ENCODE measurements at regions not wholly inside any gene's neighbourhood (a gene's known extent, or its start where the extent isn't known, plus 50 kb on each side); places are given as distances from the start of the nearest gene placed in this dataset.

DNA sequence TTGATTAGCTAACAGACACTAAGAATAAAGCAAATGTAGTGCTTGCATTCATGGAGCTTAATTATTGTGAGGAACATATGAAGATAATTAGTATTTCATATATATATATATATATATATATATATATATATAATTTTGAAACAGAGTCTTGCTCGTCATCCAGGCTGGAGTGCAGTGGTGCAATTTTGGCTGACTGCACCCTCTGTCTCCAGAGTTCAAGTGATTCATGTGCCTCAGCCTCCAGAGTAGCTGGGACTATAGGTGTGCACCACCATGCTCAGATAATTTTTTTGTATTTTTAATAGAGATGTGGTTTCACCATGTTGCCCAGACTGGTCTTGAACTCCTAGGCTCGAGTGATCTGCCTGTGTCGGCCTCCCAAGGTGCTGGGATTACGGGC lies 1091.6 kb upstream of the TMEM132C start:
- no peaks in the 10 kb centered on the region for H3K36me3 ChIP-seq (ENCODE audit: control insufficient read depth in 2 of 2, insufficient read depth in 2 of 2, low read length in 1 of 2)
- H3K9me3 ChIP-seq (ENCODE audit: control insufficient read depth in 2 of 2, insufficient read depth in 1 of 2, low read length in 1 of 2), result peaks cover 2 to 5% of the 10 kb centered on the region in 2 donors
- DNase-seq (ENCODE audit: low read depth in 6 of 9, low spot score in 9 of 9), result no peak
- no peak overlapping the region for H3K27ac ChIP-seq (ENCODE audit: low read depth in 1 of 2, low read length in 1 of 2)
- H3K4me3 ChIP-seq (ENCODE audit: low read length in 2 of 2), result no peak overlapping the region
- H3K4me1 ChIP-seq (ENCODE audit: control insufficient read depth in 2 of 2, insufficient read depth in 2 of 2, low read length in 2 of 2), result no peaks in the 10 kb centered on the region
- 78% methylated on average over 4 of the region's 4 CpGs for WGBS
- H3K27me3 ChIP-seq (ENCODE audit: control insufficient read depth in 2 of 2, insufficient read depth in 1 of 2, low read length in 1 of 2), result no peaks in the 10 kb centered on the region

DNA sequence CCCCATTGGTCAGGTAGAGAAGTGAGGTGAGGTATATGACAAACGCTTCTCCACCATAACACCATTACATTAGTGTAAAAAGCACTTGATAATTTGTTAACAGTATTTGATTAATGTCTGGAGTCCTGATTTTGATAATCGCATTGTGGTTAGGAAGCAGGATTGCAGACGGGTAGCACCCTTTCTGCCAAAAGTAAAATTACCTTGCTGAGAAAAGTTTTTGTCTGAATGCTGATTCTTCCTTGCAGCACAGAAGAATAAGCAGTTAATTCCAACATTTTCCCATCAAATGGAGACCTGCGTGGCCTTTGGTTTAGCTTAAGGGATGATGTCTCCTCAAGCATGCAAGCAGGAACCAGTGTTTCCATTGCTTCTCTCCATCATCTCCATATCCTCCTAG lies 1090.2 kb upstream of the TMEM132C start:
- H3K36me3 ChIP-seq (ENCODE audit: control insufficient read depth in 2 of 2, insufficient read depth in 2 of 2, low read length in 1 of 2), result no peaks in the 10 kb centered on the region
- WGBS, result 97% methylated on average over 4 of the region's 4 CpGs
- DNase-seq (ENCODE audit: low read depth in 6 of 9, low spot score in 9 of 9), result no peak
- no peaks in the 10 kb centered on the region for H3K4me1 ChIP-seq (ENCODE audit: control insufficient read depth in 2 of 2, insufficient read depth in 2 of 2, low read length in 2 of 2)
- H3K4me3 ChIP-seq (ENCODE audit: low read length in 2 of 2), result no peak overlapping the region
- no peaks in the 10 kb centered on the region for H3K27me3 ChIP-seq (ENCODE audit: control insufficient read depth in 2 of 2, insufficient read depth in 1 of 2, low read length in 1 of 2)
- H3K27ac ChIP-seq (ENCODE audit: low read depth in 1 of 2, low read length in 1 of 2), result no peak overlapping the region
- H3K9me3 ChIP-seq (ENCODE audit: control insufficient read depth in 2 of 2, insufficient read depth in 1 of 2, low read length in 1 of 2), result peaks cover 2 to 5% of the 10 kb centered on the region in 2 donors

DNA sequence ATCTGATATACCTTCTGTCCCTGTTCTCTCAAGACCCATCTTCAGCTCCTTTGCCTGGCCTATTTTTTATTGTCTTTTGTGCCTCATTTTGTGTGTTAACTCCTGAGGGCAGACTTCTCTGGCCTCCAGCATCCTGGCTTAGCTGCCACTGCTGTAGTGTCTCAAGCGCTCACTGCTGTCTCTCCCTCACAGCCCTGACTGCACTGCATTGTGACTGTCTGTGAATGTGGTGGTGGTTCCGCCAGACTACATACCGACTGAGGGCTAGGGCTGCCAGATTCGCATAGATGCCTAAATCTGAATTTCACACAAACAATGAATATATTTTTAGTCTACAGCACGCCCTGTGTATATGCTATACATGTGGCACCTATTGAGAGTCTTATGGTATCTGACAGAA lies 1088.9 kb upstream of the TMEM132C start:
- H3K4me3 ChIP-seq (ENCODE audit: low read length in 2 of 2), result no peak overlapping the region
- no peak for DNase-seq (ENCODE audit: low read depth in 6 of 9, low spot score in 9 of 9)
- H3K9me3 ChIP-seq (ENCODE audit: control insufficient read depth in 2 of 2, insufficient read depth in 1 of 2, low read length in 1 of 2), result peaks cover 2 to 5% of the 10 kb centered on the region in 2 donors
- WGBS, result 91% methylated on average over 5 of the region's 5 CpGs
- H3K4me1 ChIP-seq (ENCODE audit: control insufficient read depth in 2 of 2, insufficient read depth in 2 of 2, low read length in 2 of 2), result no peaks in the 10 kb centered on the region
- no peaks in the 10 kb centered on the region for H3K36me3 ChIP-seq (ENCODE audit: control insufficient read depth in 2 of 2, insufficient read depth in 2 of 2, low read length in 1 of 2)
- no peak overlapping the region for H3K27ac ChIP-seq (ENCODE audit: low read depth in 1 of 2, low read length in 1 of 2)
- H3K27me3 ChIP-seq (ENCODE audit: control insufficient read depth in 2 of 2, insufficient read depth in 1 of 2, low read length in 1 of 2), result no peaks in the 10 kb centered on the region

DNA sequence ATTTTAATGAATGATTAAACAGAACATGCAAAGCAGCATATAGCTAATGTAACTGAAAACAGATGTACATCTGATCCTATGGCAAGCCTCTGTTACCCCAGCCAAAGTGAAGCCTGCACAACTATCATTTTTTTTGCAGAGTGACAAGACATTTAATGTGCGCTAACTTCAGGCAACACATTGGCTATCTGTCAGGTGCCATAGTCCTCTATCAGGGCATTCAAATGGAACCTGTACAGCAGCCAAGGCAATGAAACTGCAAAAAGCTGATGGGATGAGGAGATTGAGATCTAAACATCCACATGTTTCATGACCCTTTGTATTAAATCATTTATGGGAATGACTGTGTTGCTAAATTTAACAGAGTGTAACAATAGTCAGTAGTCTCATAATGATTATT lies 1088.5 kb upstream of the TMEM132C start:
- Histone ChIP-seq H3K36me3 (ENCODE audit: control insufficient read depth in 2 of 2, insufficient read depth in 2 of 2, low read length in 1 of 2) (no peaks in the 10 kb centered on the region), H3K27ac (ENCODE audit: low read depth in 1 of 2, low read length in 1 of 2) (no peak overlapping the region), H3K9me3 (ENCODE audit: control insufficient read depth in 2 of 2, insufficient read depth in 1 of 2, low read length in 1 of 2) (peaks cover 2 to 5% of the 10 kb centered on the region in 2 donors), H3K4me3 (ENCODE audit: low read length in 2 of 2) (no peak overlapping the region), H3K4me1 (ENCODE audit: control insufficient read depth in 2 of 2, insufficient read depth in 2 of 2, low read length in 2 of 2) (no peaks in the 10 kb centered on the region), H3K27me3 (ENCODE audit: control insufficient read depth in 2 of 2, insufficient read depth in 1 of 2, low read length in 1 of 2) (no peaks in the 10 kb centered on the region)
- 98% methylated on average over 1 of the region's 1 CpG for WGBS
- no peak for DNase-seq (ENCODE audit: low read depth in 6 of 9, low spot score in 9 of 9)

DNA sequence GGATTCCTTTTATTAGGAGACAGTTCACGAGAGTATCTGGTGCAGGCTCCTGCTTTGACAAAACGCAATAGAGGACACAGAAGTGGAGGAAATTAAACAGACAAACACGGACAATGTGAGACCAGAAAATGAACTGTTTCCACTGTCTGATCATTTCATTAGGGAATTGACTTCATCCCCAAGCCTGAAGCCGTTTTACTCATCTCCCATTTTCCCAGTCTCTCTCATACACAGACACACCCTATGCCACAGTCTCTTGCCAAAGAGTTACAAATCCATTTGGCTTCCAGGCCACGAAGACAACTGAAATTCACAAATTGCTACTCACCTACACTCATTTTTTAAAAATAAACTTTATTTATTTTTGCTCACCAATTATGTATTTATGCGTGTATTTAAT lies 1087.8 kb upstream of the TMEM132C start:
- no peak overlapping the region for H3K4me3 ChIP-seq (ENCODE audit: low read length in 2 of 2)
- H3K9me3 ChIP-seq (ENCODE audit: control insufficient read depth in 2 of 2, insufficient read depth in 1 of 2, low read length in 1 of 2), result peaks cover 2 to 5% of the 10 kb centered on the region in 2 donors
- H3K4me1 ChIP-seq (ENCODE audit: control insufficient read depth in 2 of 2, insufficient read depth in 2 of 2, low read length in 2 of 2), result no peaks in the 10 kb centered on the region
- H3K36me3 ChIP-seq (ENCODE audit: control insufficient read depth in 2 of 2, insufficient read depth in 2 of 2, low read length in 1 of 2), result no peaks in the 10 kb centered on the region
- 90% methylated on average over 6 of the region's 6 CpGs for WGBS
- no peak overlapping the region for H3K27ac ChIP-seq (ENCODE audit: low read depth in 1 of 2, low read length in 1 of 2)
- DNase-seq (ENCODE audit: low read depth in 6 of 9, low spot score in 9 of 9), result no peak
- no peaks in the 10 kb centered on the region for H3K27me3 ChIP-seq (ENCODE audit: control insufficient read depth in 2 of 2, insufficient read depth in 1 of 2, low read length in 1 of 2)

DNA sequence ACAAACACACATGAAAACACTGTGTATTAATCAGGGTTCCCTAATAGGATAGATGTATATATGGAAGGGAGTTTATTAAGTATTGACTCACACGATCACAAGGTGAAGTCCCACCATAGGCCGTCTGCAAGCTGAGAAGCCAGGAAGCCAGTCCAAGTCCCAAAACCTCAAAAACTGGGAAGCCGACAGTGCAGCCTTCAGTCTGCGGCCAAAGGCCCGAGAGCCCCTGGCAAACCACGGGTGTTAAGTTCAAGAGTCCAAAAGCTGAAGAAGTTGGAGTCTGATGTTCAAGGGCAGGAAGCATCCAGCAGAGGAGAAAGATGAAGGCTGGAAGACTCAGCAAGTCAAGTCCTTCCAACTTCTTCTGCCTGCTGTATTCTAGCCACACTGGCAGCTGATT lies 1085.0 kb upstream of the TMEM132C start:
- DNase-seq (ENCODE audit: low read depth in 6 of 9, low spot score in 9 of 9), result no peak
- WGBS, result 94% methylated on average over 6 of the region's 6 CpGs

DNA sequence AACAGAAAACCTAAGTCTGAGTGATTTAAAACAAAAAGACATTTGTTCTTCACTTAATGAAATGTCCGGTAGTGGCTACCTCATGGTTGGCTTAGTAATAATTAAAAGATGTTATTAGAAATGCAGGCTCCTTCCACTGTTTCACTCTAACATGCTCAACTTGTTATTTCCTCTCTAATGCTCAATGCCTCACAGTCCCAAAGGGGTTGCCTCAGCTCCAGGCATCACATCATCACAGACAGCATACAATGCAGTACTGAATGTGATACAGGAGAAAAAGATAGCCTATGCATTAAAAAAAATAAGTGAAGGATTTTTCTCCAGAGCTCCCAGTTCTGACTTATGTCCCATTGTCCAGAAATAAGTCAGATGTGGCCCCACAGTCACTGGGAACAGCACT lies 1077.0 kb upstream of the TMEM132C start:
- WGBS, result 97% methylated on average over 1 of the region's 1 CpG
- H3K4me1 ChIP-seq (ENCODE audit: control insufficient read depth in 2 of 2, insufficient read depth in 2 of 2, low read length in 2 of 2), result no peaks in the 10 kb centered on the region
- no peak for DNase-seq (ENCODE audit: low read depth in 6 of 9, low spot score in 9 of 9)
- H3K9me3 ChIP-seq (ENCODE audit: control insufficient read depth in 2 of 2, insufficient read depth in 1 of 2, low read length in 1 of 2), result no peaks in the 10 kb centered on the region
- no peaks in the 10 kb centered on the region for H3K27me3 ChIP-seq (ENCODE audit: control insufficient read depth in 2 of 2, insufficient read depth in 1 of 2, low read length in 1 of 2)
- H3K27ac ChIP-seq (ENCODE audit: low read depth in 1 of 2, low read length in 1 of 2), result no peak overlapping the region
- H3K4me3 ChIP-seq (ENCODE audit: low read length in 2 of 2), result no peak overlapping the region
- H3K36me3 ChIP-seq (ENCODE audit: control insufficient read depth in 2 of 2, insufficient read depth in 2 of 2, low read length in 1 of 2), result no peaks in the 10 kb centered on the region

More for the DNA sequence above, 1085.0 kb upstream of the TMEM132C start:
- Histone ChIP-seq H3K4me3 (ENCODE audit: low read length in 2 of 2) (no peak overlapping the region), H3K27me3 (ENCODE audit: control insufficient read depth in 2 of 2, insufficient read depth in 1 of 2, low read length in 1 of 2) (no peaks in the 10 kb centered on the region), H3K4me1 (ENCODE audit: control insufficient read depth in 2 of 2, insufficient read depth in 2 of 2, low read length in 2 of 2) (no peaks in the 10 kb centered on the region), H3K9me3 (ENCODE audit: control insufficient read depth in 2 of 2, insufficient read depth in 1 of 2, low read length in 1 of 2) (peaks cover 0 to under 1% of the 10 kb centered on the region in 2 donors), H3K27ac (ENCODE audit: low read depth in 1 of 2, low read length in 1 of 2) (no peak overlapping the region), H3K36me3 (ENCODE audit: control insufficient read depth in 2 of 2, insufficient read depth in 2 of 2, low read length in 1 of 2) (no peaks in the 10 kb centered on the region)

DNA sequence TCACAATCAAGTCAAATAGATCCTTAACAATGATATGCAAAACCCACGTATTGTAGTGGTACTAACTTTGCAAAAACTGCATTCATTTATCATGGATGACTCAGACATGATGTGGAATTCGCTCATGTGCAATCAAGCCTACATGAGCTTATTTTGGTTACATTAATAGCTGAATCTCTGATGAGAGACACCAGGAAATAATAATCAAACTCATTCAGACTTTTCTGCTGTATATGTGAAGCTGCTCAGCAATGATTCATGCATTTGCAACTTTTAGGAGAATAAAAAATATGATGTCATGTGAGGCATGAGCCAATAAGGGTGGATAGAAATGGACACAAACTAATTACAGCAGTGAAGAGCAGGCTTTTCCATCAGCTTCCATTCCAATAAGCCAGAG lies 1075.8 kb upstream of the TMEM132C start:
- WGBS, result 81% methylated on average over 2 of the region's 2 CpGs
- no peak for DNase-seq (ENCODE audit: low read depth in 6 of 9, low spot score in 9 of 9)
- Histone ChIP-seq H3K27me3 (ENCODE audit: control insufficient read depth in 2 of 2, insufficient read depth in 1 of 2, low read length in 1 of 2) (no peaks in the 10 kb centered on the region), H3K27ac (ENCODE audit: low read depth in 1 of 2, low read length in 1 of 2) (no peak overlapping the region), H3K4me3 (ENCODE audit: low read length in 2 of 2) (no peak overlapping the region), H3K9me3 (ENCODE audit: control insufficient read depth in 2 of 2, insufficient read depth in 1 of 2, low read length in 1 of 2) (no peaks in the 10 kb centered on the region), H3K36me3 (ENCODE audit: control insufficient read depth in 2 of 2, insufficient read depth in 2 of 2, low read length in 1 of 2) (no peaks in the 10 kb centered on the region), H3K4me1 (ENCODE audit: control insufficient read depth in 2 of 2, insufficient read depth in 2 of 2, low read length in 2 of 2) (no peaks in the 10 kb centered on the region)

DNA sequence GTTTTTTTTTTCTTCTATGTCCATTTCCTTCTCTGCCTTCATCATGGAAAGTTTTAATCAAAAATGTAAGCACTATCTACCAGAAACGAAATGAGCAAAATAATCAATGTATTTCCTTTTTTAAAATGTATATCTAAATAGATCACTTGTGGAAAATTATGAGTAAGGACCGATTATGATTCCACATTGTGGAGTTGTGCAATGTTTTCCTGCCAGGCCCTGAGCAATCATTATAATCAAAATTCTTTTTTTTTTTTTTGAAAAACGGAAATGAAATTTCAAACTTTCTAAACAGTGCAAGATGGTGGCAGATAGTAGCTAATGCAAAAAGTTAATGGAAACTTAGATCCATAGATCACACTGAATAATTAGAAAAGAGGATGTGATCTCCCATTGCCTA lies 1074.6 kb upstream of the TMEM132C start:
- no peaks in the 10 kb centered on the region for H3K36me3 ChIP-seq (ENCODE audit: control insufficient read depth in 2 of 2, insufficient read depth in 2 of 2, low read length in 1 of 2)

DNA sequence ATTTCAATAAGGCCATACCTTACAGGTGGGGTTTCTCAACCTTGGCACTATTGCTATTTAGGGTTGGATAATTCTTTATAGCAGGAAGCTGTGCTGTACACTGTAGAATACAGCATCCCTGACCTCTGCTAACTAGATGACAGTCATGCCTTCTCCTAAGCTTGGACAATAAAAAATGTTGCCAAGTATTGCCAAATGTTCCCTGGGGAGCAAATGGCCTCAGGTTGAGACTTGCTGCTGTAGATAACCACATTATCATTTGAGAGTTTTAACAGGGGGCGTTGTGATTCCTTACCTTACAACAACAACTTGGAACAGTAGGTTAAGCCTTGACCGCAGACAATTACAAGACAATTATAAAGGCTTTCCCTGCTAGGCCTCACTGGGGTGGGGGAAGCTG lies 1073.6 kb upstream of the TMEM132C start:
- Histone ChIP-seq H3K27ac (ENCODE audit: low read depth in 1 of 2, low read length in 1 of 2) (no peak overlapping the region), H3K9me3 (ENCODE audit: control insufficient read depth in 2 of 2, insufficient read depth in 1 of 2, low read length in 1 of 2) (no peaks in the 10 kb centered on the region), H3K36me3 (ENCODE audit: control insufficient read depth in 2 of 2, insufficient read depth in 2 of 2, low read length in 1 of 2) (no peaks in the 10 kb centered on the region), H3K27me3 (ENCODE audit: control insufficient read depth in 2 of 2, insufficient read depth in 1 of 2, low read length in 1 of 2) (no peaks in the 10 kb centered on the region), H3K4me3 (ENCODE audit: low read length in 2 of 2) (no peak overlapping the region), H3K4me1 (ENCODE audit: control insufficient read depth in 2 of 2, insufficient read depth in 2 of 2, low read length in 2 of 2) (no peaks in the 10 kb centered on the region)
- 93% methylated on average over 2 of the region's 2 CpGs for WGBS
- no peak for DNase-seq (ENCODE audit: low read depth in 6 of 9, low spot score in 9 of 9)

More for the DNA sequence above, 1074.6 kb upstream of the TMEM132C start:
- no peak overlapping the region for H3K27ac ChIP-seq (ENCODE audit: low read depth in 1 of 2, low read length in 1 of 2)
- WGBS, result 67% methylated on average over 3 of the region's 3 CpGs
- no peaks in the 10 kb centered on the region for H3K4me1 ChIP-seq (ENCODE audit: control insufficient read depth in 2 of 2, insufficient read depth in 2 of 2, low read length in 2 of 2)
- no peaks in the 10 kb centered on the region for H3K27me3 ChIP-seq (ENCODE audit: control insufficient read depth in 2 of 2, insufficient read depth in 1 of 2, low read length in 1 of 2)
- H3K4me3 ChIP-seq (ENCODE audit: low read length in 2 of 2), result no peak overlapping the region
- DNase-seq (ENCODE audit: low read depth in 6 of 9, low spot score in 9 of 9), result no peak
- H3K9me3 ChIP-seq (ENCODE audit: control insufficient read depth in 2 of 2, insufficient read depth in 1 of 2, low read length in 1 of 2), result no peaks in the 10 kb centered on the region
